Bronchial epithelial cell (primary cell): ENCODE measurements at regions not wholly inside any gene's neighbourhood (a gene's known extent, or its start where the extent isn't known, plus 50 kb on each side); places are given as distances from the start of the nearest gene placed in this dataset.

Experiments used
- DNase-seq: peaks from one replicate; pipeline ENCODE4 v3.0.0-alpha.2; 2010; ENCODE audit warnings: low read depth
- FAIRE-seq: peaks from 2 replicates; lab custom pipeline; 2011; peaks lifted over from hg19 to GRCh38; lab: Jason Lieb, UNC
- H3K27me3 ChIP-seq: 2 replicates; pipeline ENCODE4 v1.5.1; 2011; ENCODE audit warnings: low read length; ENCODE audit not compliant: control insufficient read depth, insufficient read depth
- H3K36me3 ChIP-seq: 2 replicates; pipeline ENCODE4 v1.5.1; 2011; ENCODE audit warnings: low read length; ENCODE audit not compliant: control insufficient read depth, insufficient read depth
- H3K4me3 ChIP-seq: 2 replicates; pipeline ENCODE4 v1.5.1; 2011; ENCODE audit warnings: mild to moderate bottlenecking, low read depth, low read length, control low read depth
- TF ChIP-seq, protein P1 (sequence below): IDR thresholded peaks from 2 replicates; pipeline ENCODE4 v1.5.1; 2011; ENCODE audit warnings: mild to moderate bottlenecking, moderate library complexity, low read length, control low read depth, inconsistent platforms; ENCODE audit not compliant: insufficient read depth, severe bottlenecking

DNA sequence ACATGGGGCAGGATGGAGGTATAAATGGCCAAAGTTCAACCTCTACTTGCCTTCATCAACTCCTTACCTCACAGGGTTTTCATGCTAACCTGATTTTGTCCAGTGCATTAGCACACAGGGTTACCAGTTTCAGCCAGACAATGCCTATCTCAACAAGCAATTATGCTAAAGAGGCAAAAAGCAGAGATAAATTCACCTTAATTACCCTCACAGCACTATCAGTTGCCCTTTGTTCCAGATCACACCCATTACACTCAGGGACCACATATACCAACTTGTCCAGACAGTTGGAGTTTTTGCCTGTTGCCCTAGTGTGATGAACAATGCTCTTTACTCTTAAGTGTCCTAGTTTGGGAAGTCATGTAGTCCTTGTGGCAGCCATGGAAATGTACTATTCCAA, 174.5 kb upstream of the MOCS1 start:
- no peaks in the 10 kb centered on the region for H3K27me3 ChIP-seq
- FAIRE-seq = no peak
- no peaks in the 10 kb centered on the region for H3K36me3 ChIP-seq
- no peak overlapping the region for H3K4me3 ChIP-seq
- no peak for DNase-seq
- TF ChIP-seq, protein P1, sequence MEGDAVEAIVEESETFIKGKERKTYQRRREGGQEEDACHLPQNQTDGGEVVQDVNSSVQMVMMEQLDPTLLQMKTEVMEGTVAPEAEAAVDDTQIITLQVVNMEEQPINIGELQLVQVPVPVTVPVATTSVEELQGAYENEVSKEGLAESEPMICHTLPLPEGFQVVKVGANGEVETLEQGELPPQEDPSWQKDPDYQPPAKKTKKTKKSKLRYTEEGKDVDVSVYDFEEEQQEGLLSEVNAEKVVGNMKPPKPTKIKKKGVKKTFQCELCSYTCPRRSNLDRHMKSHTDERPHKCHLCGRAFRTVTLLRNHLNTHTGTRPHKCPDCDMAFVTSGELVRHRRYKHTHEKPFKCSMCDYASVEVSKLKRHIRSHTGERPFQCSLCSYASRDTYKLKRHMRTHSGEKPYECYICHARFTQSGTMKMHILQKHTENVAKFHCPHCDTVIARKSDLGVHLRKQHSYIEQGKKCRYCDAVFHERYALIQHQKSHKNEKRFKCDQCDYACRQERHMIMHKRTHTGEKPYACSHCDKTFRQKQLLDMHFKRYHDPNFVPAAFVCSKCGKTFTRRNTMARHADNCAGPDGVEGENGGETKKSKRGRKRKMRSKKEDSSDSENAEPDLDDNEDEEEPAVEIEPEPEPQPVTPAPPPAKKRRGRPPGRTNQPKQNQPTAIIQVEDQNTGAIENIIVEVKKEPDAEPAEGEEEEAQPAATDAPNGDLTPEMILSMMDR = no peak

DNA sequence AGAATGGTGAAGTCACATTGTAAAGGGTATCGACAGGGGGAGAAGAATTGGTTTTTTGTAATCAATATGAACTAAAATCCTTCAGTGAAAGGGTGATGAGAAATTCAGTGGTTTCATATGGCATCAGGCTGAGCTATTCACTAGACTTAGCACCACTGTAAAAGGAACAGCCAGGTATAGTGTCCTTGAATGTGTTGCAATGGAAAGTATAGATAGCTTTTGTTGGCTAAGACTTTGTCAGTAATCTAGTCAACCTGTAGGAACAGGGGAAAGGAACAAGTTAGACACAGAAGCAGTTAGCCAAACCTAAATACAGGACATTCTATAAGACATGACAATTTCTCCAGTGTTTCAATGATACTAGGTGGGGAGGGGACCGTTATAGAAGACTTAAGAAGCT, 172.6 kb upstream of the MOCS1 start:
- no peak for DNase-seq
- Histone ChIP-seq H3K36me3 (no peaks in the 10 kb centered on the region), H3K27me3 (no peaks in the 10 kb centered on the region), H3K4me3 (no peak overlapping the region)
- FAIRE-seq = no peak
- TF ChIP-seq, protein P1 = no peak

DNA sequence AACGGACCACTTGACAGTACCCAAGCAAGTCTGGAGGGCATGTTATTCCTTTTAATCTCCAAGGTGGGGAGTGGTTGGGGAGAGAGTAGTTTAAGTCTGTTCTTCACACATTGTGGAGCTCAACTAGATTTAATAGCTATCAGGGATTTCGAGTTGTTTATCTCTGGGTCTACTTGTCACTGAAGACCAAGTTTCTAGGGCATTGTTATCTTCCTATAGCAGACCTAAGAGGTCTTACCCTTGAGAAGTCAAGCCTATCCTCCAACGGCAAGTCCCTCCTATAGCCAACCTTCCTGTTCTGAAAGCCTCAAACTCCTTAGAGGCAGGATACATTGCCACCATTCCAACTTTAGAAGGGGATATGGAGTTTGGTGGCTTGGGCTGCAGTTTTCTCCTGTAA, 164.5 kb upstream of the MOCS1 start:
- Histone ChIP-seq H3K27me3 (no peaks in the 10 kb centered on the region), H3K4me3 (no peak overlapping the region), H3K36me3 (no peaks in the 10 kb centered on the region)
- TF ChIP-seq, protein P1 = no peak
- DNase-seq = no peak
- no peak for FAIRE-seq

DNA sequence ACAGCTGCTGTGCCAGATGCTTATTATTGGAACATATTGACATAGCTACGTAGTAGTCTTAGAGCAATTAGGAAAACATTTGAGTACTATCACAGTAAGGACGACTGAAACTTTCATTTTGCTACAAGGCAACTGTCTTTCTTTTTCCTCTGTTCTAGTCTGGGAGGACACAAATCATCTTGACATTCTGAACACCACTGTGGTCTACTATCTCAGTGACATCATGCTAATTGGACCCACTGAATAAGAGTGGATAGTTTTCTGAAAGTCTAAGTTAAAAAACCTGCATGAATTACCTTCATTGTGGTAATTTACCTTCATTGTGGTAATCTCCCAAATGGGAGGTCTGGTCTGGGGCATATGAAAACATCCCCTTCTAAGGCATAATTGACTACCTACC, 163.3 kb upstream of the MOCS1 start:
- no peaks in the 10 kb centered on the region for H3K27me3 ChIP-seq
- FAIRE-seq (no peak), DNase-seq (no peak)
- H3K36me3 ChIP-seq = no peaks in the 10 kb centered on the region
- H3K4me3 ChIP-seq = no peak overlapping the region
- TF ChIP-seq, protein P1 = no peak

DNA sequence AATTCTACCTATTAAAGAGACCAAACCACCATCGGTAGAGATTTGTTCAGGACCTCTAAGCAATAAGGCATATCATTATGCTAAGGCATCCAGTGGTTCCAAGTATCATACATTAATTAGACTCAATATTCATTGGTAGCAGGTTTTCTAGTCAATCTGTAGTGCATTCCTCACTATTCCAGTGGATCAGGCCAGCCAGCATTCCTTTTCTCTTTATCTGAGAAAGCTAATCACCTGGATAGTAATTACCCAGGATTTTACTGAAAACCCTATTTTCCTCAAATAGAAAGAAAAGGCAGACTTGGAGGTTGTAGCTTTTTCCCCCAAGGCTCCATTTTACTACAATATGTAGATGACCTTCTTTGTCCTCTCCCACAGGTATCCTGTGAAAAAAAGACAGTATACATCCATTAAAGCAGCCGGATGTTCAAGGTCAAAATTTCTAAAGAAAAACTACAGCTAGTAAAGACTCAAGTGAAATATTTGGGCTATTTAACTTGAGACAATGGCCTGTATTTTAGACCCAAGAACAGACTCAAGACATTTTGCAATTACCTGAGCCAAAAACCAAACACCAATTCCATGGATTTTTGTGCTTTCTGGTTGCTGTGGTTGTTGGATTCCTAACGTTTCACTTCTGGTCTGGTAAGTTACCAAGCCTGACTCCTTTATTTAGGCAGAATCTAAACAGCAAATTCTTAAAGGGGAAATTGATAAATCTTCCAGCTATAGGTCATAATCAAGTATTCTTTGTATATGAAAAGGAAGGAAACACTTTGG, 149.1 kb upstream of the MOCS1 start:
- DNase-seq = no peak
- FAIRE-seq = no peak
- H3K27me3 ChIP-seq = no peaks in the 10 kb centered on the region
- TF ChIP-seq, protein P1 = no peak
- no peaks in the 10 kb centered on the region for H3K36me3 ChIP-seq
- no peak overlapping the region for H3K4me3 ChIP-seq
